ENCODE measurements at regions not wholly inside any gene's neighbourhood (a gene's known extent, or its start where the extent isn't known, plus 50 kb on each side); places are given as distances from the start of the nearest gene placed in this dataset.
A peak's percentile ranks its signal among the peaks of the same experiment; 100 is the strongest.

- H3K4me3 ChIP-seq (replicated peaks in 1 of 3) = no peak overlapping the region
- WGBS, 2 donors = 56 to 59% methylated on average over 4 of the region's 4 CpGs
- intact Hi-C loops (cut with DNase I) = no loop called here
These were observed 404.1 kb downstream of the PTPRU start for GRCh38 chr1:29640428-29640785.

GRCh38 chr1:29639741-29640427 lies 403.6 kb downstream of the PTPRU start:
- Histone ChIP-seq H3K27ac (no peak overlapping the region), H3K4me1 (no peaks in the 10 kb centered on the region), H3K9me3 (no peaks in the 10 kb centered on the region), H3K36me3 (no peaks in the 10 kb centered on the region), H3K27me3 (no peaks in the 10 kb centered on the region), H3K4me3 (replicated peaks in 1 of 3) (no peak overlapping the region)
- TF ChIP-seq, protein P1, sequence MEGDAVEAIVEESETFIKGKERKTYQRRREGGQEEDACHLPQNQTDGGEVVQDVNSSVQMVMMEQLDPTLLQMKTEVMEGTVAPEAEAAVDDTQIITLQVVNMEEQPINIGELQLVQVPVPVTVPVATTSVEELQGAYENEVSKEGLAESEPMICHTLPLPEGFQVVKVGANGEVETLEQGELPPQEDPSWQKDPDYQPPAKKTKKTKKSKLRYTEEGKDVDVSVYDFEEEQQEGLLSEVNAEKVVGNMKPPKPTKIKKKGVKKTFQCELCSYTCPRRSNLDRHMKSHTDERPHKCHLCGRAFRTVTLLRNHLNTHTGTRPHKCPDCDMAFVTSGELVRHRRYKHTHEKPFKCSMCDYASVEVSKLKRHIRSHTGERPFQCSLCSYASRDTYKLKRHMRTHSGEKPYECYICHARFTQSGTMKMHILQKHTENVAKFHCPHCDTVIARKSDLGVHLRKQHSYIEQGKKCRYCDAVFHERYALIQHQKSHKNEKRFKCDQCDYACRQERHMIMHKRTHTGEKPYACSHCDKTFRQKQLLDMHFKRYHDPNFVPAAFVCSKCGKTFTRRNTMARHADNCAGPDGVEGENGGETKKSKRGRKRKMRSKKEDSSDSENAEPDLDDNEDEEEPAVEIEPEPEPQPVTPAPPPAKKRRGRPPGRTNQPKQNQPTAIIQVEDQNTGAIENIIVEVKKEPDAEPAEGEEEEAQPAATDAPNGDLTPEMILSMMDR (IDR thresholded peaks at IDR 0.05) = no peak
- no peak for TF ChIP-seq POLR2A (IDR thresholded peaks at IDR 0.05)
- peak in 1 of 2 donors; percentile 15 for DNase-seq
- WGBS, 2 donors = 82 to 83% methylated on average over 15 of the region's 15 CpGs
- intact Hi-C loops (cut with DNase I) = no loop called here

More at GRCh38 chr1:29640428-29640785, 404.1 kb downstream of the PTPRU start:
- Histone ChIP-seq H3K27ac (no peak overlapping the region), H3K9me3 (no peaks in the 10 kb centered on the region), H3K36me3 (no peaks in the 10 kb centered on the region), H3K4me1 (no peaks in the 10 kb centered on the region), H3K27me3 (no peaks in the 10 kb centered on the region)
- TF ChIP-seq POLR2A (IDR thresholded peaks at IDR 0.05) = no peak
- TF ChIP-seq, protein P1 (IDR thresholded peaks at IDR 0.05) = no peak
- no peak for DNase-seq

DNA sequence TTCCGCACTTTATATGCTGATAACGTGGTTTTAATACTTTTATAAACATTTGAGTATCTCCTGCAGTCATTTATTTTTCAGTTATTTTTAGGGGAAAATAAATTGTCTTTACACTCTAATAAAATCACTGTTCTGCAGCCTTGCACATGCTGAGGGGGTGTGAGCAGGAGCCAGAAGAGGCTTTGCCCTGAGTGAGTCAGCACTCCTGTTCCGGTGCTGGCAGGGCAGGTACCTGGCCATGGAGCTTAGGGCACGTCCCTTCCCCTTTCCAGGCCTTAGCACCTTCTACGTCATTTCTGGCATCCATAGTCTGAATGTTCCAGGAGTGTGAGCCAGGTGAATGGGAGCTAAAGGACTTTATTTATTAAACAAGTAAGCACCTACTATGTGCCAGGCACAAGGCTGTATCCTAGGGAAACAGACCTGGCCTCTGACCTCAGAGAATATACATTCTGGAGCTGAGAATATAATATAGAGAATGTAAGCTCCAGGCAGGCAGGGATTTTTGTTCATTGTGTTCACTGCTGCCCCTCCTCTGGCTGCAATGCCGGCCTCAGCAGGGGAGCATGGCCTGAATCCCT lies 402.9 kb downstream of the PTPRU start:
- Histone ChIP-seq H3K27me3 (no peaks in the 10 kb centered on the region), H3K36me3 (no peaks in the 10 kb centered on the region), H3K4me1 (no peaks in the 10 kb centered on the region), H3K9me3 (no peaks in the 10 kb centered on the region), H3K27ac (no peak overlapping the region), H3K4me3 (replicated peaks in 1 of 3) (no peak overlapping the region)
- 51 to 71% methylated on average over 6 of the region's 6 CpGs for WGBS, 2 donors
- intact Hi-C loops (cut with DNase I) = no loop called here
- no peak for TF ChIP-seq POLR2A (IDR thresholded peaks at IDR 0.05)
- TF ChIP-seq, protein P1 (IDR thresholded peaks at IDR 0.05) = no peak
- DNase-seq = peak; percentile 52 to 75

- Histone ChIP-seq H3K9me3 (no peaks in the 10 kb centered on the region), H3K27me3 (no peaks in the 10 kb centered on the region), H3K27ac (no peak overlapping the region), H3K4me3 (replicated peaks in 1 of 3) (no peak overlapping the region), H3K4me1 (no peaks in the 10 kb centered on the region), H3K36me3 (no peaks in the 10 kb centered on the region)
- no peak for TF ChIP-seq POLR2A (IDR thresholded peaks at IDR 0.05)
- intact Hi-C loops (cut with DNase I) = no loop called here
- DNase-seq = no peak
- 67 to 69% methylated on average over 2 of the region's 2 CpGs for WGBS, 2 donors
These were observed 402.0 kb downstream of the PTPRU start for GRCh38 chr1:29638281-29638680.

DNA sequence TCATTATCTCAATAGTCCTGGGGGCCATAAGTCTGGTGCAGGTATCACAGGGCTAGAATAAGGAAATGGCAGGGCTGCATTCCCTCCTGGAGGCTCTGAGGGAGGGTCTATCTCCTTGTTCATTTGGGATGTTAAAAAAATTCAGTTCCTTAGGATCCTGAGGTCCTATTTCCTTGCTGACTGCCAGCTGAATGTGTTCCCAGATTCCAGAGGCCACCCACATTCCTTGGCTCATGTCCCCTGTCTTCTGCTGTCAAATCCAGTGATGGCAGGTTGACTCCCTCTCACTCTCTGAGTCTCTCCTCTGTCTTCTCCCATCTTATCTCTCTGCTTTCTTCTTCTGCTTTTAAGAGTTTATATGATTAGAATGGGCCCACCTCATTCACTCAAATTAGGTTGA lies 400.6 kb downstream of the PTPRU start:
- Histone ChIP-seq H3K36me3 (no peaks in the 10 kb centered on the region), H3K27ac (no peak overlapping the region), H3K4me1 (no peaks in the 10 kb centered on the region), H3K9me3 (no peaks in the 10 kb centered on the region), H3K27me3 (no peaks in the 10 kb centered on the region), H3K4me3 (replicated peaks in 1 of 3) (no peak overlapping the region)
- intact Hi-C loops (cut with DNase I) = no loop called here
- TF ChIP-seq, protein P1 (IDR thresholded peaks at IDR 0.05) = no peak
- no peak for TF ChIP-seq POLR2A (IDR thresholded peaks at IDR 0.05)
- no peak for DNase-seq

Data from thyroid gland (tissue), 4 donors.